ENCODE measurements at regions not wholly inside any gene's neighbourhood (a gene's known extent, or its start where the extent isn't known, plus 50 kb on each side); places are given as distances from the start of the nearest gene placed in this dataset.

DNA sequence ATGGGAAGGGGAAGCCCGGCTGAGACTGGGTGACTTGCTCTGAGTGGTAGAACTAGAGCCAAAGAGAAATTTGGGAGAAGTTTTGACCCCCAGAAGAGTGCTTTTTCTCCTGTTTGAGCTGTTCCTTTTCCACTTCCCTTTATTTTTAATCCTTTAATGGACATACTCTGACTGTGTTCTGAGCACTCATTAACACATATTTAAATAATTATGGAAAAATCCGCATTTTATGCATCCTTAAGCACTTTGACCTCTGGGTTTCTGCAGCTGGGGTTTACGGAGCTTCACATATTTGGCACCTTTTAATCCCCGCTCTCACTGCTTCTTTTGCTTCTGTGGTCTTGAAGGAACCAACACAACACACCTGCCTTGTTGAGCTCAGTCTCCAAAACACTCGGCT, 114.7 kb downstream of the FOXL1 start:
- Mint-ChIP-seq H3K9me3 (ENCODE audit: low read depth) (no peaks in the 10 kb centered on the region), H3K27ac (no peak overlapping the region), H3K4me3 (ENCODE audit: low read depth) (no peak overlapping the region), H3K36me3 (ENCODE audit: insufficient read depth) (no peaks in the 10 kb centered on the region), H3K4me1 (ENCODE audit: low read depth) (no peaks in the 10 kb centered on the region), H3K27me3 (peaks cover 48% of the 10 kb centered on the region)
- no peak for DNase-seq (ENCODE audit: low spot score, unreplicated experiment)
- TF ChIP-seq, protein P1, sequence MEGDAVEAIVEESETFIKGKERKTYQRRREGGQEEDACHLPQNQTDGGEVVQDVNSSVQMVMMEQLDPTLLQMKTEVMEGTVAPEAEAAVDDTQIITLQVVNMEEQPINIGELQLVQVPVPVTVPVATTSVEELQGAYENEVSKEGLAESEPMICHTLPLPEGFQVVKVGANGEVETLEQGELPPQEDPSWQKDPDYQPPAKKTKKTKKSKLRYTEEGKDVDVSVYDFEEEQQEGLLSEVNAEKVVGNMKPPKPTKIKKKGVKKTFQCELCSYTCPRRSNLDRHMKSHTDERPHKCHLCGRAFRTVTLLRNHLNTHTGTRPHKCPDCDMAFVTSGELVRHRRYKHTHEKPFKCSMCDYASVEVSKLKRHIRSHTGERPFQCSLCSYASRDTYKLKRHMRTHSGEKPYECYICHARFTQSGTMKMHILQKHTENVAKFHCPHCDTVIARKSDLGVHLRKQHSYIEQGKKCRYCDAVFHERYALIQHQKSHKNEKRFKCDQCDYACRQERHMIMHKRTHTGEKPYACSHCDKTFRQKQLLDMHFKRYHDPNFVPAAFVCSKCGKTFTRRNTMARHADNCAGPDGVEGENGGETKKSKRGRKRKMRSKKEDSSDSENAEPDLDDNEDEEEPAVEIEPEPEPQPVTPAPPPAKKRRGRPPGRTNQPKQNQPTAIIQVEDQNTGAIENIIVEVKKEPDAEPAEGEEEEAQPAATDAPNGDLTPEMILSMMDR (IDR thresholded peaks at IDR 0.05; ENCODE audit: unreplicated experiment), result no peak

DNA sequence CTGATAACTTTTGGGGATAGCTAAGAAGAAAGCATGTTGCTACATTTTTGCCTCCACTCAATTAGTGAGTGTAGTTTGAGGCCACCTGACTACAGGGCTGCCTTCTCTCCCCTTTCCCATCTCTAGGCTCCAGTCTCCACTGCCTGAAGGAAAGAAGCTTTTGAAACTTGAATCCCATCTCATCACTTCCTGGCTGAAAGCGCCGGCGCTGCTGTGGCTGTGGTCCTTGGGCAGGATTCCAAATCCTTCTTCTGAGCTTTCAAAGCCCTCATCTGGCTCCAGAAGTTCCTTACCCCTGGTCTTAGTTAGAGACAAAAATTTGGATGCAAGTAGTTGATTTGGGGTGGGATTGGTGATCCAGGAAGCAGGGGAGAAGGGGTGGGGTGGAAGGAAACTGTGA, 119.4 kb downstream of the FOXL1 start:
- Mint-ChIP-seq H3K4me1 (ENCODE audit: low read depth) (no peaks in the 10 kb centered on the region), H3K9me3 (ENCODE audit: low read depth) (no peaks in the 10 kb centered on the region), H3K36me3 (ENCODE audit: insufficient read depth) (no peaks in the 10 kb centered on the region), H3K27ac (no peak overlapping the region), H3K27me3 (peaks cover 48% of the 10 kb centered on the region), H3K4me3 (ENCODE audit: low read depth) (no peak overlapping the region)
- DNase-seq (ENCODE audit: low spot score, unreplicated experiment), result no peak
- TF ChIP-seq, protein P1 (IDR thresholded peaks at IDR 0.05; ENCODE audit: unreplicated experiment), result no peak

DNA sequence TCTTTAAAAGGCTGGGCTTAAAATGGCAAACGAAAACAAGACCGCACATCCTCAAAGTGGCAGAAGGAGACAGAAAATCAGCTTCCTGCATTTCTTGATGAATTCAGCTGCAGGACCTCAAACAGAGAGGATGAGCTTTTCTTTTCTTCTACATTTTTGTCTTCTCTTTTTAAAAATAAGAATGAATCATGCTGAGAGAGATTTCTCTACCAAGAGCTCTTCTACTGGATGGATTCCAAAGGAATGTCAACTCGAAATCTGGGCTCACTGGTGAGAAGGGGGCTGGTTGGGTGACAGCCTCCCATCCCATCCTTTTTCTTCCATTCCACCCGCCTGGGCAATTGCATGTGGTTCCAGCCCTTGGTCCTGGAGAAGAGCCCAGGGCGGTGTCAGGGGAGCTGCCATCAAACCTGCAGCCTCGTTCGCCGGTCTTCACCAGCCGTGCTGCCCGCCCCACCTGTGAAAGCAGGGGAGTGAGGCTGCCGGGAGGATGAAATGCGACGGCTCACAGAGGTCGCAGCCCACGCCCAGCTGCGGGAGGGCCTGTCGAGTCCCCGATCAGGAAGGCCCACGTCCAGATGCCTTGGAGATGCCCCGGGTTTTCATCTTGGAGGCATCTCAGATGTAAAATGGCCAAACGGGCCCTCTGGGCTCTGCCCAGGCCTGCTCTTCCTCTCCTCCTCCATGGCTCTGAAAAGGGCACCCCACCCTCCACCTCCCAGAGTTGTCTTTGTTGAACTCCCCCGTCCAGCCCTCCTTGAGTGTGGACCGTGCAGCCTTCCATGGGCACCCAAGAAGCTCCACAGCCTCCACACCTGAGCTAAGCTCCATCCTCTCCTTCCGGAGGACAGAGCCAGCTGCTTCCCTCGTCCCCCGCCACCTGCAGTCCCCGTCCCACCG, 121.9 kb downstream of the FOXL1 start:
- H3K27ac Mint-ChIP-seq, result no peak overlapping the region
- H3K27me3 Mint-ChIP-seq, result peaks cover 46% of the 10 kb centered on the region
- H3K9me3 Mint-ChIP-seq (ENCODE audit: low read depth), result no peaks in the 10 kb centered on the region
- no peak overlapping the region for H3K4me3 Mint-ChIP-seq (ENCODE audit: low read depth)
- TF ChIP-seq, protein P1 (IDR thresholded peaks at IDR 0.05; ENCODE audit: unreplicated experiment), result no peak
- H3K4me1 Mint-ChIP-seq (ENCODE audit: low read depth), result no peaks in the 10 kb centered on the region
- H3K36me3 Mint-ChIP-seq (ENCODE audit: insufficient read depth), result no peaks in the 10 kb centered on the region
- DNase-seq (ENCODE audit: low spot score, unreplicated experiment), result no peak

DNA sequence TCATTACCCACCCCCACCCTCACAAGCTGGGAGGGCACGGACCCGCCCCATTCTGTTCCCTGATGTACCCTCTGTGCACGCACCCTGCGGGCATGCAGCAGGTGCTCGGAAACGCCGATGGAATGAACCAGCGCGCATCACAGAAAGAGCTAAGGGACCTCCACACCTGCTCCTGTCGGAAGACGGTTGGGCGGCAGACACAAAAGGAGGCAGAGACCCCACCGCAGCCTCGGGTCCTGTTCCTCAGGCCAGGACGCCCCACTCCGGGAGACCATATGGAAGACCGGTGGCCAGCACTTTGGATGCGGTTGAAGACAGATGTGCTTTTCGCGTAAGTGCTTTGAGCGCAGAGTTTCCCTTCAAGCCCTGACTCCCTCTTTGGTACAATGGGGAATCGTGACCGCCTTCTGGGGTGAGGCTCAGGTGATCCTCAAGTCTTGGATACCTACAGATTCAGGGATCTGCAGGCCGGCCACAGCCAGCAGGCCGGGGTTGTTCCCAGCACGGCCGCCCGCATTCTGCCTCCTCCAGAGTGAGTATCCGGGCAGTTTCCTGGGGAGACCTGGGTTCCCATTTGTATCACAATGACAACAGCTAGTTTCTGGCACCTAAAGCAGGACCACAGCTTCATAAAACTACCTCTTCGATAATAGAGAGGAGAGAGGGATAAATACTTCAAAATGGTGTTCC, 123.1 kb downstream of the FOXL1 start:
- Mint-ChIP-seq H3K27ac (no peak overlapping the region), H3K27me3 (peaks cover 38% of the 10 kb centered on the region), H3K36me3 (ENCODE audit: insufficient read depth) (no peaks in the 10 kb centered on the region), H3K4me1 (ENCODE audit: low read depth) (no peaks in the 10 kb centered on the region), H3K9me3 (ENCODE audit: low read depth) (no peaks in the 10 kb centered on the region), H3K4me3 (ENCODE audit: low read depth) (no peak overlapping the region)
- DNase-seq (ENCODE audit: low spot score, unreplicated experiment), result no peak
- TF ChIP-seq, protein P1 (IDR thresholded peaks at IDR 0.05; ENCODE audit: unreplicated experiment), result no peak

DNA sequence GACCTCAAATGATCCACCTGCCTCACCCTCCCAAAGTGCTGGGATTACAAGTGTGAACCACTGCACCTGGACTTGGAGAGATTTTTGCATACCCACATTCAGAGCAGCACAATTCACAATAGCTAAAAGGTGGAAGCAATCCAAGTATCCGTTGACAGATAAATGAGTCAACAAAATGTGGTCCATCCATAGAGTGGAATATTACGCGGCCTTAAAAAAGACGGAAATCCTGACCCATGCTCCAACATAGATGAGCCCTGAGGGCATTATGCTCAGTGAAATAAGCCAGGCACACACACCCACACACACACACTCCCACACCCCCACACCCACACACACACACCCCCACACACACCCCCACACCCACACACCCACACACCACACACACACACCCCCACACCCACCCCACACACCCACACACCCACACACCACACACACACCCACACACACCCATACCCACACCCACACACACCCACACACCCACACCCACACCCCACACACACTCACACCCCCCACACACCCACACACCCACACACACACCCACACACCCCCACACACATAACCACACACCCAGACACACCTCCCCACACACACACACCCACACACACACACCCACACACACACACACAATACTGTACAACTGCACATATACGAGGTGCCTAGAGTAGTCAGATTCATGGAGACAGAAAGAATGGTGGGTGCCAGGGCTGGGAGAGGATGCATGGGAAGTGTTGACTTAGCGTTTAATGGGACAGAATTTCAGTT, 124.7 kb downstream of the FOXL1 start:
- no peak overlapping the region for H3K27ac Mint-ChIP-seq
- no peaks in the 10 kb centered on the region for H3K4me1 Mint-ChIP-seq (ENCODE audit: low read depth)
- H3K27me3 Mint-ChIP-seq, result peaks cover 37% of the 10 kb centered on the region
- DNase-seq (ENCODE audit: low spot score, unreplicated experiment), result no peak
- TF ChIP-seq, protein P1 (IDR thresholded peaks at IDR 0.05; ENCODE audit: unreplicated experiment), result no peak
- no peaks in the 10 kb centered on the region for H3K36me3 Mint-ChIP-seq (ENCODE audit: insufficient read depth)
- no peaks in the 10 kb centered on the region for H3K9me3 Mint-ChIP-seq (ENCODE audit: low read depth)
- H3K4me3 Mint-ChIP-seq (ENCODE audit: low read depth), result no peak overlapping the region
